D721Med (cell line): ENCODE measurements at regions not wholly inside any gene's neighbourhood (a gene's known extent, or its start where the extent isn't known, plus 50 kb on each side); places are given as distances from the start of the nearest gene placed in this dataset.

ENCODE experiments used
- DNase-seq: peaks from one replicate; pipeline ENCODE4 v3.0.0; 2011; ENCODE audit warnings: low spot score; ENCODE audit not compliant: insufficient read length
- FAIRE-seq: peaks from 2 replicates; lab custom pipeline; 2011; peaks lifted over from hg19 to GRCh38; lab: Jason Lieb, UNC
- CTCF ChIP-seq: IDR thresholded peaks from 2 replicates; pipeline ENCODE4 v1.5.1; 2012; ENCODE audit warnings: mild to moderate bottlenecking, control low read depth; ENCODE audit not compliant: insufficient read depth; ENCODE audit errors: missing control alignments

DNA sequence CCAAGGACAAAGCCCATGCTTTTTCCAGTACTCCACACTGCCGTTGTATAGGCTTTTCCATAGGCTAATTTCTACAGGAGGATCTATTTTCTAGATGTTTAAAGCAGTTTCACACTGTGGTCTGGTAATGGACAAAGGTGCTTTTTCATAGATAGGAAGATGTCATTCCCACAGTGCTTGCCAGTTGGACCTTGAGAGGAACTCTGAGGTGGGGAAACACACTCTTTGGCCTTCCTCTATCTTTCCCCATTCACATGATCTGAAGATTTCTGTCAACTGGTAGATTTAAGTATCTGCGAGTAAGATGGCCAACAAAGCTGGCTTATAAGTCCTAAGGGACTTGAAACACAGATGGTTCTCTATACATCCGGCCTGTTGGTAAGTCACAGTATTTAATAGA lies 477.3 kb downstream of the UTRN start:
- FAIRE-seq (no peak), DNase-seq (no peak)
- TF ChIP-seq CTCF, result no peak

- no peak for DNase-seq
- FAIRE-seq, result no peak
- no peak for TF ChIP-seq CTCF
These were observed 481.9 kb downstream of the UTRN start for GRCh38 chr6:144767051-144767450.

GRCh38 chr6:144768551-144769075 lies 483.5 kb downstream of the UTRN start:
- DNase-seq, result no peak
- no peak for FAIRE-seq
- TF ChIP-seq CTCF, result no peak

- no peak for DNase-seq
- FAIRE-seq, result no peak
- TF ChIP-seq CTCF, result no peak
These were observed 484.0 kb downstream of the UTRN start for GRCh38 chr6:144769142-144769541.

- no peak for TF ChIP-seq CTCF
- no peak for FAIRE-seq
- no peak for DNase-seq
These were observed 491.1 kb downstream of the UTRN start for GRCh38 chr6:144776031-144776819.

- DNase-seq, result no peak
- TF ChIP-seq CTCF, result no peak
- FAIRE-seq, result no peak
These were observed 492.1 kb downstream of the UTRN start for GRCh38 chr6:144777249-144777648.

DNA sequence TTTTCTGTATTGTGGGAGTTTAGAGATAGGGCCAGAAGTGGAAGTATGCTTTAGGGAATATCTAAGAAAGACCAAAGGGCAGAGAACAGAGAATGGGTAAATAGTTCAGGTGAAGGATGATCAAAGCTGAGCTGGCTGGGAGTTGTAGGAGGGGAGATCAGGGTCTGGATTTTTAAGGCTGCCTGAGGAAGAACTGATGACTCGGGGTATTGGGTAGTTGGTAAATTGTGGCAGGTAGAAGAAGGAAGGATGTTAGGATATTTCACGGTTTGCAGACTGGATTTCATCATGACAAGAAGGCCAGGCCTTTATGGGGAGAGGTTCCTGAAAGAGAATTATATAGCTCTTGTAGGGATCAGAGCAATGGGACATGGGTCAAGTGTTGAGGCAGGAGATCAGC lies 492.9 kb downstream of the UTRN start:
- DNase-seq, result no peak
- TF ChIP-seq CTCF, result no peak
- no peak for FAIRE-seq
